ENCODE measurements at regions not wholly inside any gene's neighbourhood (a gene's known extent, or its start where the extent isn't known, plus 50 kb on each side); places are given as distances from the start of the nearest gene placed in this dataset.

- ATAC-seq (no peak), DNase-seq (no peak)
- intact Hi-C loops (cut with DNase I): no loop called here
These were observed 328.2 kb downstream of the NPIPA8 start for GRCh38 chr16:18008356-18008755.

GRCh38 chr16:18003033-18003432 lies 333.5 kb downstream of the NPIPA8 start:
- intact Hi-C loops (cut with DNase I): no loop called here
- no peak for DNase-seq
- ATAC-seq: no peak

GRCh38 chr16:17998996-17999395 lies 337.5 kb downstream of the NPIPA8 start:
- intact Hi-C loops (cut with DNase I): no loop called here
- ATAC-seq (no peak), DNase-seq (no peak)

GRCh38 chr16:17998550-17998949 lies 338.0 kb downstream of the NPIPA8 start:
- intact Hi-C loops (cut with DNase I): no loop called here

GRCh38 chr16:17994027-17994426 lies 342.5 kb downstream of the NPIPA8 start:
- DNase-seq (no peak), ATAC-seq (no peak)
- intact Hi-C loops (cut with DNase I): no loop called here

More at GRCh38 chr16:17998550-17998949, 338.0 kb downstream of the NPIPA8 start:
- no peak for DNase-seq
- no peak for ATAC-seq

GRCh38 chr16:17992416-17992815 lies 344.1 kb downstream of the NPIPA8 start:
- intact Hi-C loops (cut with DNase I): no loop called here
- DNase-seq (no peak), ATAC-seq (no peak)

- no peak for DNase-seq
- intact Hi-C loops (cut with DNase I): no loop called here
- no peak for ATAC-seq
These were observed 347.3 kb downstream of the NPIPA8 start for GRCh38 chr16:17989255-17989654.

GRCh38 chr16:17988839-17989238 lies 347.7 kb downstream of the NPIPA8 start:
- intact Hi-C loops (cut with DNase I): no loop called here
- ATAC-seq (no peak), DNase-seq (no peak)

- intact Hi-C loops (cut with DNase I): no loop called here
- DNase-seq: no peak
- no peak for ATAC-seq
These were observed 349.5 kb downstream of the NPIPA8 start for GRCh38 chr16:17986991-17987390.

GRCh38 chr16:17984810-17985209 lies 351.7 kb downstream of the NPIPA8 start:
- ATAC-seq (no peak), DNase-seq (no peak)

GRCh38 chr16:17983847-17984639 lies 352.5 kb downstream of the NPIPA8 start:
- intact Hi-C loops (cut with DNase I): no loop called here
- DNase-seq (no peak), ATAC-seq (no peak)

More at GRCh38 chr16:17984810-17985209, 351.7 kb downstream of the NPIPA8 start:
- intact Hi-C loops (cut with DNase I): no loop called here

- ATAC-seq: no peak
- intact Hi-C loops (cut with DNase I): no loop called here
- DNase-seq: no peak
These were observed 353.4 kb downstream of the NPIPA8 start for GRCh38 chr16:17983114-17983513.

- DNase-seq: no peak
These were observed 359.3 kb downstream of the NPIPA8 start for GRCh38 chr16:17977260-17977659.

GRCh38 chr16:17972460-17972943 lies 364.0 kb downstream of the NPIPA8 start:
- ATAC-seq (no peak), DNase-seq (no peak)
- intact Hi-C loops (cut with DNase I): no loop called here

More at GRCh38 chr16:17977260-17977659, 359.3 kb downstream of the NPIPA8 start:
- intact Hi-C loops (cut with DNase I): no loop called here
- no peak for ATAC-seq

GRCh38 chr16:17970816-17971331 lies 365.7 kb downstream of the NPIPA8 start:
- ATAC-seq (no peak), DNase-seq (no peak)
- intact Hi-C loops (cut with DNase I): no loop called here

- intact Hi-C loops (cut with DNase I): no loop called here
- no peak for ATAC-seq
These were observed 366.3 kb downstream of the NPIPA8 start for GRCh38 chr16:17970157-17970765.

GRCh38 chr16:17965133-17965900 lies 371.2 kb downstream of the NPIPA8 start:
- DNase-seq (no peak), ATAC-seq (no peak)
- intact Hi-C loops (cut with DNase I): no loop called here

More at GRCh38 chr16:17970157-17970765, 366.3 kb downstream of the NPIPA8 start:
- no peak for DNase-seq

GRCh38 chr16:17964196-17964595 lies 372.3 kb downstream of the NPIPA8 start:
- intact Hi-C loops (cut with DNase I): no loop called here
- no peak for ATAC-seq

GRCh38 chr16:17963185-17963836 lies 373.2 kb downstream of the NPIPA8 start:
- DNase-seq (no peak), ATAC-seq (no peak)
- intact Hi-C loops (cut with DNase I): no loop called here

More at GRCh38 chr16:17964196-17964595, 372.3 kb downstream of the NPIPA8 start:
- DNase-seq: no peak

Measured in left cardiac atrium (tissue), 4 donors.